LNCaP clone FGC (cell line): ENCODE measurements at regions not wholly inside any gene's neighbourhood (a gene's known extent, or its start where the extent isn't known, plus 50 kb on each side); places are given as distances from the start of the nearest gene placed in this dataset.
"Not testable (repeated sequence)": the region's sequence is repeated elsewhere in the genome, so short reads cannot be mapped to it uniquely, and the experiment has no call there.

Experiments
- DNase-seq: peaks from one replicate; pipeline ENCODE4 v3.0.0-alpha.2; 2011; ENCODE audit warnings: low read depth
- H3K4me3 ChIP-seq: 2 replicates; pipeline ENCODE4 v1.5.1; 2011; ENCODE audit warnings: mild to moderate bottlenecking, low read depth, low read length, control low read depth
- TF ChIP-seq, protein P1 (sequence below): IDR thresholded peaks from 2 replicates; pipeline ENCODE4 v1.5.1; 2012; ENCODE audit warnings: mild to moderate bottlenecking; ENCODE audit not compliant: control insufficient read depth, insufficient read depth; ENCODE audit errors: extremely low read depth

DNA sequence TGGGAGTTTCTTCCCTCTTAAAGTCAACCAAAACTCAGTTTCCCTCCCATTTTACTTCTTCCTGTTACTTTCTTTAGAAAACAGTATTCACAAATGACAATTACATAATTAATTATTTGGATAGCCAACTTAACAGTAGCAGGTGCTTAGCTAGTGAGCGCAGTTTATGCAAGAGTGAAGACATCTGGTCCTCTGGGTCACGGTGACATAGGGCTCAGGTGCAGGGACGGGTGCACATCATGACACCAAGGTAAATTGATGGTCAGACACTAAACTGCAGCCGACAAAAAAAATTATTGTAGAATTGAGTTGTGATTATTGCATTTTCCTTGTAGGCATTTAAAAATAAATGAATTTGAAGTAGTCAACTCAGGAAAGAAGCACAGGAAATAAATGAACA is 142.0 kb upstream of the KCTD3 start:
- H3K4me3 ChIP-seq, result no peak overlapping the region
- TF ChIP-seq, protein P1, sequence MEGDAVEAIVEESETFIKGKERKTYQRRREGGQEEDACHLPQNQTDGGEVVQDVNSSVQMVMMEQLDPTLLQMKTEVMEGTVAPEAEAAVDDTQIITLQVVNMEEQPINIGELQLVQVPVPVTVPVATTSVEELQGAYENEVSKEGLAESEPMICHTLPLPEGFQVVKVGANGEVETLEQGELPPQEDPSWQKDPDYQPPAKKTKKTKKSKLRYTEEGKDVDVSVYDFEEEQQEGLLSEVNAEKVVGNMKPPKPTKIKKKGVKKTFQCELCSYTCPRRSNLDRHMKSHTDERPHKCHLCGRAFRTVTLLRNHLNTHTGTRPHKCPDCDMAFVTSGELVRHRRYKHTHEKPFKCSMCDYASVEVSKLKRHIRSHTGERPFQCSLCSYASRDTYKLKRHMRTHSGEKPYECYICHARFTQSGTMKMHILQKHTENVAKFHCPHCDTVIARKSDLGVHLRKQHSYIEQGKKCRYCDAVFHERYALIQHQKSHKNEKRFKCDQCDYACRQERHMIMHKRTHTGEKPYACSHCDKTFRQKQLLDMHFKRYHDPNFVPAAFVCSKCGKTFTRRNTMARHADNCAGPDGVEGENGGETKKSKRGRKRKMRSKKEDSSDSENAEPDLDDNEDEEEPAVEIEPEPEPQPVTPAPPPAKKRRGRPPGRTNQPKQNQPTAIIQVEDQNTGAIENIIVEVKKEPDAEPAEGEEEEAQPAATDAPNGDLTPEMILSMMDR, result no peak
- DNase-seq, result no peak

DNA sequence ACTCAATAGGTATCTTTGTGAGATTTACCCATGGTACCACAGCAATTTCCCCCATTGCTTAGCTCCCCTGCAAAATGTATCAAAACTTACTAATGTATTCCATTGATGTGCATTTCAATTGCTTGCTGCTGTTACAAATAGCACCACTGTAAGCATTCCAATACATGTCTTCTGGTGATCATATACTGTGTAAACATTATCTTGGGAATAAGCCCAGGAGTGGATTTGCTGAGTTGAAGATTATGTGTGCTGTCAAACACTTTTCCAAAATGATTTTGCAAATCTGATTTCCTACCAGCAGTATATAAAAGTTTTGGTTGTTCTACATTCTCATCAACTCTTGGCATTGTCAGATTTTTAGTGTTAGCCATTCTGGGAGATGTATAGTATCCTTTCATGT is 141.0 kb upstream of the KCTD3 start:
- no peak for DNase-seq
- TF ChIP-seq, protein P1, result no peak
- no peak overlapping the region for H3K4me3 ChIP-seq

GRCh38 chr1:215432483-215433227 is 134.4 kb upstream of the KCTD3 start:
- H3K4me3 ChIP-seq, DNase-seq: not testable (repeated sequence)

DNA sequence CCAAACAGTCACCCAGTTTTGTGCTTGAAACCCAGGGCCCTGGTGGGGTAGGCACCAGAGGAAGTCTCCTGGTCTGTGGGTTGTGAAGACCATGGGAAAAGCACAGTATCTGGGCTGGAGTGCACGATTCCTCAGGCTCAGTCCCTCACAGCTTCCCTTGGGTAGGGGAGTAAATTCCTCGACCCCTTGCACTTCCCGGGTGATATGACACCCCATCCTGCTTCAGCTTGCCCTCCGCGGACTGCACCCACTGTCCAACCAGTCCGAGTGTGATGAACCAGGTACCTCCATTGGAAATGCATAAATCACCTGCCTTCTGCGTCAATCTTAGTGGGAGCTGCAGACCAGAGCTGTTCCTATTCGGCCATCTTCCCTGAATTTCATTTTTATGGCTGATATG is 133.9 kb upstream of the KCTD3 start:
- no peak overlapping the region for H3K4me3 ChIP-seq
- no peak for DNase-seq
- TF ChIP-seq, protein P1, result no peak

DNA sequence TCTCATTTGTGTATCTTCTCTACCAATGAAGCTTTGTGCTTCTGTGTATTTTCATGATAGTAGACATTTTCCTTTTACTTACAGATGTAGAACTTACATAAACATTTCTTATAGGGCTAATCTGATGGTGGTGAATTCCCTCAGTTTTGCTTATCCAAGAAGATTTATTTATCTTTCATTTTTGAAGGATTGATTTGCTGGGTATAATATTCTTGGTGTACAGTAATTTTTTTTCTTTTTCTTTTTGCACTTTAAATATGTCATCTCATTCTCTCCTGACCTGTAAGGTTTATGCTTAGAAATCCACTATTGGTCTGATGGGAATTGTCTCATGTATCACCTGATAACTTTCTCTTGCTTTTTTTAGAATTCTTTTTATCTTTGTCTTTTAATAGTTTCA is 127.6 kb upstream of the KCTD3 start:
- H3K4me3 ChIP-seq, result no peak overlapping the region
- DNase-seq, result no peak

DNA sequence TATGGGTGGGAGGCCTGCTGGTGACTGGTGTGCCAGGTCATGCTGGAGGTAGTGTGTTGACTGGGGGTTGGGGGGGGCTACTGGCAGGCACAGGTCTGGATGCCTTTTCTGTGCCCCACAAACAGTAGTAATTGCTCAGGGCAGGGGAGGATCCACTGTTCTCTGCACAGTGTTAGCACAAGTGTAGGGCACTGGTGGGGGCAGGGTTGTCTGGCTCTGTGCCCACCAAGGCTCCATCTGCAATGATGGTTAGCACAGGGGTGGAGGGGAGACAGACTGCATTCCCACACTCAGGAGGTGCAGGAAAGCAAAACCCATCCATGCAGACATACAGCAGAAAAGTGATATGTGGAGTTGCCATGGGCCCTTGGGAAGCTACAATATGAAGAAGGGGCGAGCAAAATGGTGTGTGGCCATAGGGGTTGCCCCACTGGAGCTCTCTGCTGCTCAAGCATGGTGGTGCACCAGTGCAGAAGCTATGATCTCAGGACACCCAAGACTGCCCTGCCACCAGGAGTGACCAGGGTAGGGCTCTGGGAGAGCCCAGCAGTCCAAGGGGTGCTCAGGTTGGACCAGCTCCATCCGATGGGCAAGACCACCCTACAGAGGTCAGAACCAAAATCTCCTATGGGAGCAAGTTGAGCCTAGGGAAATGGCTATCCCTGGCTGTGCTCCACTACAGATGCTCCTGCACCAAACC is 122.2 kb upstream of the KCTD3 start:
- DNase-seq, result no peak
- H3K4me3 ChIP-seq, result no peak overlapping the region
- TF ChIP-seq, protein P1, result no peak

More for the DNA sequence above, 127.6 kb upstream of the KCTD3 start:
- TF ChIP-seq, protein P1, result no peak

DNA sequence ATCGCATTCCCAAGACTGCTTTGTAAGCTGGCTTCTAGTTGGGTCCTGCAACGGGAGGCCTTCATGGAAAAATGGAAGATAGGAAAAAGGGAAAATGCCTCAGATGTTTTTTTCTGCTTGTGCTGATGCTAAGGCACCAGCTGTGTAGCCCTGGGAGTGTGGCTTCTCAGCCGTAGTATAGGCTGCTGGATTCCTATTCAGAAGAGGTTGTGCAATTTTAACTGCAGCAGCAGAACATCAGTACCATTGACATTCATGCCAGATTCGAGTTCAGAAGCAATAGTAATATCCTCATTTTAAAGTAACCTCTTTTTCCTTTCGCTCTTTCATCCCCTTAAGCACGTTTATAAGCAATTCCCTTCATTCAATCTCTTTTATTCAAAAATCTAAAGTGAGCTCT is 119.1 kb upstream of the KCTD3 start:
- not testable (repeated sequence) for DNase-seq

GRCh38 chr1:215449147-215449546 is 118.0 kb upstream of the KCTD3 start:
- not testable (repeated sequence) for H3K4me3 ChIP-seq, DNase-seq

More for the DNA sequence above, 119.1 kb upstream of the KCTD3 start:
- not testable (repeated sequence) for H3K4me3 ChIP-seq
